IMR-90 (cell line): ENCODE measurements at regions not wholly inside any gene's neighbourhood (a gene's known extent, or its start where the extent isn't known, plus 50 kb on each side); places are given as distances from the start of the nearest gene placed in this dataset.

Source experiments
- ATAC-seq: fragments of 200-7000 bp; cut with Tn5 transposase; 2 replicates; pipeline ENCODE4 v1.9.1; 2020; ENCODE audit warnings: low read depth, mild to moderate bottlenecking, moderate library complexity
- BruUV-seq: library from RNA; stranded (reverse); fragments of 400-500 nt; replicated peaks from 2 replicates; lab custom pipeline; 2021; lab: Mats Ljungman, UMichigan
- CTCF ChIA-PET: fragments of 300-600 bp; formaldehyde crosslinking; extraction: SDS; loops from one replicate; lab custom pipeline; 2021; ENCODE audit warnings: antibody characterized with exemption; lab: Yijun Ruan, JAX
- POLR2A ChIA-PET: fragments of 300-600 bp; sonication (Branson Sonifier 250); formaldehyde crosslinking; loops from one replicate; lab custom pipeline; 2022; ENCODE audit warnings: antibody characterized with exemption; ENCODE audit not compliant: unreplicated experiment; lab: Charles Lee
- DNase-seq: peaks from one replicate; pipeline ENCODE4 v3.0.0; 2013
- H2AFZ ChIP-seq: replicated peaks from 2 replicates; pipeline ENCODE3; 2013; ENCODE audit warnings: low read length, mild to moderate bottlenecking; ENCODE audit not compliant: poor library complexity
- H2AK5ac ChIP-seq: 2 replicates; pipeline ENCODE4 v1.6.1; 2013; ENCODE audit warnings: low read depth, low read length, inconsistent platforms
- H2AK9ac ChIP-seq: replicated peaks from 2 replicates; pipeline ENCODE3; 2013; ENCODE audit warnings: mild to moderate bottlenecking, low read depth, low read length, moderate library complexity; ENCODE audit not compliant: poor library complexity
- H2BK120ac ChIP-seq: 2 replicates; pipeline ENCODE4 v1.6.1; 2013; ENCODE audit warnings: low read depth, low read length, inconsistent platforms
- H2BK15ac ChIP-seq: 3 replicates; pipeline ENCODE4 v1.6.1; 2013; ENCODE audit warnings: low read depth, low read length, inconsistent platforms
- H2BK20ac ChIP-seq: 2 replicates; pipeline ENCODE4 v1.6.1; 2013; ENCODE audit warnings: low read depth, mild to moderate bottlenecking, inconsistent platforms, low read length, moderate library complexity
- H2BK5ac ChIP-seq: 2 replicates; pipeline ENCODE4 v1.6.1; 2013; ENCODE audit warnings: mild to moderate bottlenecking, low read depth, low read length, inconsistent platforms; ENCODE audit not compliant: poor library complexity, severe bottlenecking
- H3K14ac ChIP-seq: replicated peaks from 2 replicates; pipeline ENCODE4 v1.6.1; 2013; ENCODE audit warnings: low read depth, low read length, inconsistent platforms
- H3K18ac ChIP-seq: 2 replicates; pipeline ENCODE4 v1.6.1; 2013; ENCODE audit warnings: low read depth, low read length, control low read depth
- H3K23ac ChIP-seq: 2 replicates; pipeline ENCODE4 v1.6.1; 2013; ENCODE audit warnings: low read depth, low read length, inconsistent platforms
- H3K27ac ChIP-seq: 2 replicates; pipeline ENCODE4 v1.5.1; 2013; ENCODE audit warnings: mild to moderate bottlenecking, control low read depth, low read length; ENCODE audit not compliant: insufficient read depth
- H3K27me3 ChIP-seq: 2 replicates; pipeline ENCODE4 v1.6.1; 2013; ENCODE audit warnings: low read length; ENCODE audit not compliant: control insufficient read depth, insufficient read depth
- H3K36me3 ChIP-seq: 2 replicates; pipeline ENCODE4 v1.6.1; 2013; ENCODE audit warnings: low read length, mixed read lengths; ENCODE audit not compliant: control insufficient read depth, insufficient read depth
- H3K4ac ChIP-seq: 2 replicates; pipeline ENCODE4 v1.6.1; 2013; ENCODE audit warnings: low read depth, low read length, inconsistent platforms
- H3K4me1 ChIP-seq: 2 replicates; pipeline ENCODE4 v1.6.1; 2013; ENCODE audit warnings: low read length, mixed read lengths; ENCODE audit not compliant: control insufficient read depth, insufficient read depth
- H3K4me2 ChIP-seq: 2 replicates; pipeline ENCODE4 v1.6.1; 2013; ENCODE audit warnings: low read depth, mild to moderate bottlenecking, control low read depth, low read length, moderate library complexity
- H3K4me3 ChIP-seq: 2 replicates; pipeline ENCODE4 v1.5.1; 2013; ENCODE audit warnings: low read depth, mild to moderate bottlenecking, control low read depth, low read length, moderate library complexity; ENCODE audit not compliant: insufficient read depth
- H3K56ac ChIP-seq: 2 replicates; pipeline ENCODE4 v1.6.1; 2013; ENCODE audit warnings: low read length, inconsistent platforms; ENCODE audit not compliant: insufficient read depth; ENCODE audit errors: extremely low read depth
- H3K79me1 ChIP-seq, 2 experiments: 2 replicates each; pipeline ENCODE4 v1.6.1; 2013; ENCODE audit warnings: low read length in 2 of 2, inconsistent platforms in 1 of 2, low read depth in 1 of 2
- H3K9ac ChIP-seq: 2 replicates; pipeline ENCODE4 v1.6.1; 2013; ENCODE audit warnings: low read depth, low read length, control low read depth
- H3K9me1 ChIP-seq: 2 replicates; pipeline ENCODE4 v1.6.1; 2013; ENCODE audit warnings: low read length, inconsistent platforms; ENCODE audit not compliant: insufficient read depth
- H3K9me3 ChIP-seq: 2 replicates; pipeline ENCODE4 v1.6.1; 2013; ENCODE audit warnings: low read length; ENCODE audit not compliant: control insufficient read depth, insufficient read depth
- H4K20me1 ChIP-seq: 2 replicates; pipeline ENCODE4 v1.6.1; 2013; ENCODE audit warnings: low read length, inconsistent platforms; ENCODE audit not compliant: insufficient read depth
- H4K5ac ChIP-seq: 2 replicates; pipeline ENCODE4 v1.6.1; 2013; ENCODE audit warnings: mild to moderate bottlenecking, low read depth, low read length, control low read depth
- H4K8ac ChIP-seq, 2 experiments: 2 replicates each; pipeline ENCODE4 v1.6.1; 2013; ENCODE audit warnings: low read depth in 2 of 2, low read length in 2 of 2, control low read depth in 1 of 2, inconsistent platforms in 1 of 2
- H4K91ac ChIP-seq: 2 replicates; pipeline ENCODE4 v1.6.1; 2013; ENCODE audit warnings: low read depth, low read length, inconsistent platforms; ENCODE audit not compliant: insufficient read depth
- BHLHE40 ChIP-seq: fragments of 150-350 bp; IDR thresholded peaks from 2 replicates; pipeline ENCODE4 v1.6.1; 2016; ENCODE audit warnings: mild to moderate bottlenecking, low read depth, low read length
- CEBPB ChIP-seq: IDR thresholded peaks from 2 replicates; pipeline ENCODE4 v1.6.1; 2012; ENCODE audit warnings: low read depth, low read length, improper control_type of control experiment
- CHD1 ChIP-seq: IDR thresholded peaks from 2 replicates; pipeline ENCODE4 v1.6.1; 2012; ENCODE audit warnings: low read depth, low read length, improper control_type of control experiment
- FOS ChIP-seq: fragments of 150-350 bp; IDR thresholded peaks from 2 replicates; pipeline ENCODE4 v1.6.1; 2016; ENCODE audit warnings: low read depth, low read length
- MAFK ChIP-seq: IDR thresholded peaks from 2 replicates; pipeline ENCODE4 v1.6.1; 2012; ENCODE audit warnings: low read depth, low read length, improper control_type of control experiment
- MAZ ChIP-seq: IDR thresholded peaks from 2 replicates; pipeline ENCODE4 v1.6.1; 2012; ENCODE audit warnings: low read depth, mild to moderate bottlenecking, low read length, improper control_type of control experiment, moderate library complexity, borderline replicate concordance
- MXI1 ChIP-seq: IDR thresholded peaks from 2 replicates; pipeline ENCODE4 v1.6.1; 2012; ENCODE audit warnings: low read depth, mild to moderate bottlenecking, low read length, moderate library complexity, borderline replicate concordance
- POLR2A ChIP-seq: IDR thresholded peaks from 2 replicates; pipeline ENCODE4 v1.6.1; 2012; ENCODE audit warnings: mild to moderate bottlenecking, low read depth, low read length
- RAD21 ChIP-seq: IDR thresholded peaks from 2 replicates; pipeline ENCODE4 v1.6.1; 2012; ENCODE audit warnings: low read length, improper control_type of control experiment
- RCOR1 ChIP-seq: IDR thresholded peaks from 2 replicates; pipeline ENCODE4 v1.6.1; 2012; ENCODE audit warnings: mild to moderate bottlenecking, low read length, improper control_type of control experiment; ENCODE audit not compliant: insufficient replicate concordance
- RFX5 ChIP-seq: IDR thresholded peaks from 2 replicates; pipeline ENCODE4 v1.8.0; 2012; ENCODE audit warnings: low read depth, mild to moderate bottlenecking, low read length, moderate library complexity
- SMC3 ChIP-seq: fragments of 150-350 bp; IDR thresholded peaks from 2 replicates; pipeline ENCODE4 v1.6.1; 2016; ENCODE audit warnings: low read depth, mild to moderate bottlenecking, antibody characterized with exemption, low read length, moderate library complexity
- WGBS, 2 experiments: methylation state at CpG; one replicate each; pipeline versions ENCODE4 v1.1.5 to v1.1.7; 2013; ENCODE audit warnings: missing lambda C conversion rate in 2 of 2; ENCODE audit not compliant: insufficient read length in 1 of 2; ENCODE audit errors: extremely low coverage in 2 of 2; 5-methylcytosine and 5-hydroxymethylcytosine counted together
- dilution Hi-C: fragments of 300-500 bp; cut with HindIII; formaldehyde crosslinking; loops from one replicate; pipeline ENCODE4 v1.14.3; 2018; ENCODE audit warnings: low sequenced_read_pairs; ENCODE audit not compliant: unreplicated experiment
- in situ Hi-C: fragments of 300-500 bp; cut with MboI; formaldehyde crosslinking; loops from 3 replicates; pipeline ENCODE4 v1.14.3; 2019; ENCODE audit warnings: low sequenced_read_pairs, inconsistent platforms, mixed read lengths
- intact Hi-C: fragments of 100-400 bp; cut with micrococcal nuclease; formaldehyde crosslinking; loops from 2 replicates; pipeline ENCODE4 v1.10.0; 2022
- TF ChIP-seq, protein P1 (sequence below): fragments of 150-350 bp; IDR thresholded peaks from 2 replicates; pipeline ENCODE4 v1.6.1; 2016; ENCODE audit warnings: low read depth, mild to moderate bottlenecking, low read length, moderate library complexity, borderline replicate concordance
- TF ChIP-seq, protein P2 (sequence below): fragments of 150-350 bp; IDR thresholded peaks from 2 replicates; pipeline ENCODE4 v1.6.1; 2017; ENCODE audit warnings: mild to moderate bottlenecking, antibody characterized with exemption, low read length, low read depth
- TF ChIP-seq, protein P3 (sequence below): conservative IDR thresholded peaks from 2 replicates; pipeline ENCODE4 v1.5.1; 2012; ENCODE audit warnings: mild to moderate bottlenecking, low read depth, low read length, improper control_type of control experiment

DNA sequence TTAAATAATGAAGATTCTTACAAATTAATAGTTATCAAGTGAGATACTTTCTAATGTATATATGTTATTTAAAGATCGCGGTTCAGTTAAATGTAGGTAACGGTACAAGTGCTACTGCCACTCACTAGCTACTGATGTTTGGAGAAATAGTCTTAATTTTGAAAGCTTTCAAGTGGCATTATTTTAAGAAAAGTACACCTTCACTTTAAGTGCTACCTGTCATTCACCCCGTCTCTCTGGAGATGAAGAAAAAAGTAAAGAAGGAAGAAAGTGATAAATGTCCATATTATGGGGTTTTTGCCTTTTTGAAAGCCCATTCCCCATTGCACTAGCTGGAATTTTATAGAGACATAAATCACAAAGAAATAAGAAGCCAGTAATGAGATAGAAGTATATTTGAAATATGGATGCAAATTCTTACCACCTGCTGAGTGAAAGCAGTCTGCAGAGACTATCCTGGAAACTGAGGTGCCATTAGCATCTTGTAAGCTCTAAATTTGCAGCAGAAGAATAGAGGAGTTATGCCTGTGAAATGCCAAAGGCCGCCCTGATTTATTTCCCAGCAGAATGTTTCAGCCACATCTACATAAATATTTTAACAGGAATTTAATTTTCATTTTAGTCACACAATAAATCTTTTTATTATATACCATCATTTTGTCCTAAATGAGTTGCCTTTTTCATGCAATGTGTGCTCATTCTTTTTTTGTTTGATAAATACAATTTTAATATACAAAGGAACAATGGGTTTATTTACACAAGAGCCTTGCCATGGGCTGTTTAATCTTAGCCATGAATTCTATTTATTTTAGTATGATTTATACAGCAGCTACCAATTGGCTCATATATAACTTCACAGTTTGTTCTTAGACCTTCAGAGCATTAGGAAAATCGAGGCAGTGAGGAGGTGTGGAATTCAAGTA is 489.9 kb upstream of the RAG2 start:
- H2AK5ac ChIP-seq: no peak overlapping the region
- H3K4me2 ChIP-seq: no peak overlapping the region
- H4K91ac ChIP-seq: no peak overlapping the region
- no peaks in the 10 kb centered on the region for H3K9me3 ChIP-seq
- ATAC-seq (no peak), DNase-seq (no peak)
- no peak overlapping the region for H2BK5ac ChIP-seq
- no peak overlapping the region for H2BK120ac ChIP-seq
- H2AFZ ChIP-seq: no peak overlapping the region
- no peak overlapping the region for H4K8ac ChIP-seq
- ChIA-PET POLR2A (no interaction called here), CTCF (no interaction called here)
- dilution Hi-C loops: no loop called here
- H4K5ac ChIP-seq: no peak overlapping the region
- H3K9ac ChIP-seq: no peak overlapping the region
- no peaks in the 10 kb centered on the region for H3K9me1 ChIP-seq
- no peak overlapping the region for H2BK15ac ChIP-seq
- H2BK20ac ChIP-seq: no peak overlapping the region
- TF ChIP-seq RCOR1 (no peak), RFX5 (no peak), SMC3 (no peak), CHD1 (no peak), RAD21 (no peak), CEBPB (no peak), MXI1 (no peak), MAFK (no peak), MAZ (no peak), FOS (no peak), BHLHE40 (no peak), POLR2A (no peak)
- TF ChIP-seq, protein P1, sequence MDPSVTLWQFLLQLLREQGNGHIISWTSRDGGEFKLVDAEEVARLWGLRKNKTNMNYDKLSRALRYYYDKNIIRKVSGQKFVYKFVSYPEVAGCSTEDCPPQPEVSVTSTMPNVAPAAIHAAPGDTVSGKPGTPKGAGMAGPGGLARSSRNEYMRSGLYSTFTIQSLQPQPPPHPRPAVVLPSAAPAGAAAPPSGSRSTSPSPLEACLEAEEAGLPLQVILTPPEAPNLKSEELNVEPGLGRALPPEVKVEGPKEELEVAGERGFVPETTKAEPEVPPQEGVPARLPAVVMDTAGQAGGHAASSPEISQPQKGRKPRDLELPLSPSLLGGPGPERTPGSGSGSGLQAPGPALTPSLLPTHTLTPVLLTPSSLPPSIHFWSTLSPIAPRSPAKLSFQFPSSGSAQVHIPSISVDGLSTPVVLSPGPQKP: no peak
- TF ChIP-seq, protein P2, sequence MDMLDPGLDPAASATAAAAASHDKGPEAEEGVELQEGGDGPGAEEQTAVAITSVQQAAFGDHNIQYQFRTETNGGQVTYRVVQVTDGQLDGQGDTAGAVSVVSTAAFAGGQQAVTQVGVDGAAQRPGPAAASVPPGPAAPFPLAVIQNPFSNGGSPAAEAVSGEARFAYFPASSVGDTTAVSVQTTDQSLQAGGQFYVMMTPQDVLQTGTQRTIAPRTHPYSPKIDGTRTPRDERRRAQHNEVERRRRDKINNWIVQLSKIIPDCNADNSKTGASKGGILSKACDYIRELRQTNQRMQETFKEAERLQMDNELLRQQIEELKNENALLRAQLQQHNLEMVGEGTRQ: no peak
- TF ChIP-seq, protein P3, sequence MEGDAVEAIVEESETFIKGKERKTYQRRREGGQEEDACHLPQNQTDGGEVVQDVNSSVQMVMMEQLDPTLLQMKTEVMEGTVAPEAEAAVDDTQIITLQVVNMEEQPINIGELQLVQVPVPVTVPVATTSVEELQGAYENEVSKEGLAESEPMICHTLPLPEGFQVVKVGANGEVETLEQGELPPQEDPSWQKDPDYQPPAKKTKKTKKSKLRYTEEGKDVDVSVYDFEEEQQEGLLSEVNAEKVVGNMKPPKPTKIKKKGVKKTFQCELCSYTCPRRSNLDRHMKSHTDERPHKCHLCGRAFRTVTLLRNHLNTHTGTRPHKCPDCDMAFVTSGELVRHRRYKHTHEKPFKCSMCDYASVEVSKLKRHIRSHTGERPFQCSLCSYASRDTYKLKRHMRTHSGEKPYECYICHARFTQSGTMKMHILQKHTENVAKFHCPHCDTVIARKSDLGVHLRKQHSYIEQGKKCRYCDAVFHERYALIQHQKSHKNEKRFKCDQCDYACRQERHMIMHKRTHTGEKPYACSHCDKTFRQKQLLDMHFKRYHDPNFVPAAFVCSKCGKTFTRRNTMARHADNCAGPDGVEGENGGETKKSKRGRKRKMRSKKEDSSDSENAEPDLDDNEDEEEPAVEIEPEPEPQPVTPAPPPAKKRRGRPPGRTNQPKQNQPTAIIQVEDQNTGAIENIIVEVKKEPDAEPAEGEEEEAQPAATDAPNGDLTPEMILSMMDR: no peak
- no peak overlapping the region for H3K18ac ChIP-seq
- no peak overlapping the region for H3K14ac ChIP-seq
- H3K27me3 ChIP-seq: no peaks in the 10 kb centered on the region
- H3K27ac ChIP-seq: no peak overlapping the region
- H3K4me3 ChIP-seq: no peak overlapping the region
- no TSS peak for BruUV-seq
- in situ Hi-C loops: no loop called here
- H3K36me3 ChIP-seq: no peaks in the 10 kb centered on the region
- H3K56ac ChIP-seq: no peak overlapping the region
- no peak overlapping the region for H3K23ac ChIP-seq
- no peak overlapping the region for H2AK9ac ChIP-seq
- WGBS, 2 experiments: no CpG with 5 or more reads among the region's 6 CpGs
- H4K20me1 ChIP-seq: no peaks in the 10 kb centered on the region
- intact Hi-C loops: no loop called here
- H3K4ac ChIP-seq: no peak overlapping the region
- no peaks in the 10 kb centered on the region for H3K79me1 ChIP-seq
- no peaks in the 10 kb centered on the region for H3K4me1 ChIP-seq
